H1 (cell line): ENCODE measurements at regions not wholly inside any gene's neighbourhood (a gene's known extent, or its start where the extent isn't known, plus 50 kb on each side); places are given as distances from the start of the nearest gene placed in this dataset.

Experiments
- CTCF ChIA-PET: fragments of 300-600 bp; sonication (Branson Sonifier 250); formaldehyde crosslinking; loops from one replicate; lab custom pipeline; 2021; ENCODE audit not compliant: partially characterized antibody; lab: Charles Lee
- POLR2A ChIA-PET: fragments of 300-600 bp; sonication (Branson Sonifier 250); formaldehyde crosslinking; loops from one replicate; lab custom pipeline; 2021; ENCODE audit warnings: inconsistent platforms; ENCODE audit not compliant: partially characterized antibody; lab: Charles Lee
- DNase-seq, 2 experiments: peaks; one replicate each; pipeline versions ENCODE4 v3.0.0 to v3.0.0-alpha.2; 2010 to 2022; ENCODE audit warnings: low spot score in 2 of 2, low read depth in 1 of 2, mixed read lengths in 1 of 2
- FAIRE-seq: peaks from 2 replicates; lab custom pipeline; 2011; peaks lifted over from hg19 to GRCh38; lab: Jason Lieb, UNC
- H2AFZ ChIP-seq: 2 replicates; pipeline ENCODE4 v1.8.1; 2012; ENCODE audit warnings: low read length, inconsistent platforms
- H2AK5ac ChIP-seq: 2 replicates; pipeline ENCODE4 v1.6.1; 2013; ENCODE audit warnings: low read depth, low read length
- H2BK120ac ChIP-seq: replicated peaks from 2 replicates; pipeline ENCODE3; 2013; ENCODE audit warnings: low read depth, low read length, inconsistent platforms
- H2BK12ac ChIP-seq: 2 replicates; pipeline ENCODE4 v1.6.1; 2013; ENCODE audit warnings: low read depth, low read length
- H2BK15ac ChIP-seq: 2 replicates; pipeline ENCODE4 v1.6.1; 2013; ENCODE audit warnings: low read length
- H2BK20ac ChIP-seq: 2 replicates; pipeline ENCODE4 v1.6.1; 2013; ENCODE audit warnings: low read length
- H2BK5ac ChIP-seq: 2 replicates; pipeline ENCODE4 v1.6.1; 2013; ENCODE audit warnings: low read depth, low read length
- H3K14ac ChIP-seq: 2 replicates; pipeline ENCODE4 v1.6.1; 2013; ENCODE audit warnings: inconsistent platforms; ENCODE audit not compliant: insufficient read length
- H3K18ac ChIP-seq: 2 replicates; pipeline ENCODE4 v1.6.1; 2013; ENCODE audit warnings: low read length; ENCODE audit errors: extremely low read depth
- H3K23ac ChIP-seq: 2 replicates; pipeline ENCODE4 v1.6.1; 2013; ENCODE audit warnings: inconsistent platforms; ENCODE audit not compliant: insufficient read length
- H3K23me2 ChIP-seq: 2 replicates; pipeline ENCODE4 v1.6.1; 2013; ENCODE audit warnings: low read depth, low read length
- H3K27ac ChIP-seq: 2 replicates; pipeline ENCODE4 v1.6.1; 2011; ENCODE audit warnings: low read depth, low read length, inconsistent platforms
- H3K27me3 ChIP-seq, 4 experiments: replicated peaks in 1 of 4; 1 replicate in 1 of 4; 2 replicates in 3 of 4; pipeline versions ENCODE4 v1.6.1 to v1.8.1; 2011 to 2013; ENCODE audit warnings: low read length in 3 of 4, mild to moderate bottlenecking in 3 of 4, inconsistent platforms in 2 of 4, mixed read lengths in 2 of 4, moderate library complexity in 1 of 4; ENCODE audit not compliant: control insufficient read depth in 3 of 4, insufficient read depth in 3 of 4; ENCODE audit errors: extremely low read depth in 1 of 4
- H3K36me3 ChIP-seq, 4 experiments: 2 replicates each; pipeline versions ENCODE4 v1.6.1 to v1.8.1; 2011 to 2013; ENCODE audit warnings: mild to moderate bottlenecking in 4 of 4, low read length in 3 of 4, moderate library complexity in 2 of 4, control low read depth in 1 of 4, inconsistent platforms in 1 of 4; ENCODE audit not compliant: insufficient read depth in 4 of 4, control insufficient read depth in 2 of 4
- H3K4ac ChIP-seq: replicated peaks from 2 replicates; pipeline ENCODE3; 2013; ENCODE audit warnings: low read length, low read depth, mixed read lengths, inconsistent platforms; ENCODE audit not compliant: insufficient read length
- H3K4me1 ChIP-seq, 4 experiments: replicated peaks in 1 of 4; 1 replicate in 1 of 4; 2 replicates in 3 of 4; pipeline versions ENCODE4 v1.6.1 to v1.8.1; 2011 to 2013; ENCODE audit warnings: low read length in 3 of 4, inconsistent platforms in 2 of 4, mixed read lengths in 1 of 4; ENCODE audit not compliant: insufficient read depth in 4 of 4, control insufficient read depth in 3 of 4
- H3K4me2 ChIP-seq, 2 experiments: 2 replicates each; pipeline versions ENCODE4 v1.6.1 to v1.8.1; 2011 to 2013; ENCODE audit warnings: low read depth in 2 of 2, low read length in 2 of 2, control low read depth in 1 of 2, inconsistent platforms in 1 of 2, mild to moderate bottlenecking in 1 of 2; ENCODE audit not compliant: insufficient read depth in 1 of 2
- H3K4me3 ChIP-seq, 4 experiments: fragments of 200-600, 300-600 bp in 1 of 4; sonication (generic), shearing (Covaris generic), sonication (Bioruptor Twin) in 1 of 4; 2 replicates each; pipeline versions ENCODE4 v1.5.1 to v1.8.1; 2011 to 2016; ENCODE audit warnings: low read length in 4 of 4, low read depth in 3 of 4, control low read depth in 2 of 4, inconsistent platforms in 2 of 4, mild to moderate bottlenecking in 2 of 4, mixed read lengths in 1 of 4, moderate library complexity in 1 of 4; ENCODE audit not compliant: insufficient read depth in 2 of 4; ENCODE audit errors: extremely low read depth in 1 of 4
- H3K56ac ChIP-seq: replicated peaks from 2 replicates; pipeline ENCODE3; 2013; ENCODE audit warnings: low read depth, mild to moderate bottlenecking, mixed read lengths, low read length, inconsistent platforms; ENCODE audit not compliant: insufficient read length
- H3K79me1 ChIP-seq: 2 replicates; pipeline ENCODE4 v1.6.1; 2013; ENCODE audit warnings: low read depth, low read length, control low read depth
- H3K79me2 ChIP-seq, 2 experiments: 2 replicates each; pipeline versions ENCODE4 v1.6.1 to v1.8.1; 2012 to 2013; ENCODE audit warnings: low read length in 2 of 2, mild to moderate bottlenecking in 2 of 2, inconsistent platforms in 1 of 2; ENCODE audit not compliant: insufficient read depth in 2 of 2, control insufficient read depth in 1 of 2
- H3K9ac ChIP-seq, 4 experiments: replicated peaks in 1 of 4; 1 replicate in 1 of 4; 2 replicates in 3 of 4; pipeline versions ENCODE4 v1.6.1 to v1.8.1; 2011 to 2013; ENCODE audit warnings: low read depth in 3 of 4, low read length in 3 of 4, control low read depth in 2 of 4, mild to moderate bottlenecking in 2 of 4, moderate library complexity in 2 of 4, inconsistent platforms in 1 of 4; ENCODE audit errors: extremely low read depth in 1 of 4
- H3K9me3 ChIP-seq, 2 experiments: 2 replicates each; pipeline versions ENCODE4 v1.6.1 to v1.8.1; 2012 to 2013; ENCODE audit warnings: mild to moderate bottlenecking in 2 of 2, moderate library complexity in 2 of 2, control low read depth in 1 of 2, inconsistent platforms in 1 of 2, low read depth in 1 of 2, low read length in 1 of 2, mixed read lengths in 1 of 2; ENCODE audit not compliant: insufficient read depth in 2 of 2
- H4K20me1 ChIP-seq, 2 experiments: replicated peaks in 1 of 2; 2 replicates each; pipeline versions ENCODE3 to v1.8.1; 2011 to 2013; ENCODE audit warnings: inconsistent platforms in 2 of 2, low read length in 2 of 2, mild to moderate bottlenecking in 1 of 2; ENCODE audit not compliant: insufficient read depth in 2 of 2, control insufficient read depth in 1 of 2
- H4K5ac ChIP-seq: 2 replicates; pipeline ENCODE4 v1.6.1; 2013; ENCODE audit warnings: low read length, low read depth, mixed read lengths, inconsistent platforms; ENCODE audit not compliant: insufficient read length
- H4K8ac ChIP-seq: 2 replicates; pipeline ENCODE4 v1.8.0; 2013; ENCODE audit warnings: mild to moderate bottlenecking, moderate library complexity, low read length, inconsistent platforms; ENCODE audit not compliant: insufficient read depth; ENCODE audit errors: extremely low read depth
- H4K91ac ChIP-seq: replicated peaks from 2 replicates; pipeline ENCODE3; 2013; ENCODE audit warnings: low read length, mixed read lengths, inconsistent platforms; ENCODE audit not compliant: insufficient read length
- CEBPB ChIP-seq: IDR thresholded peaks from 2 replicates; pipeline ENCODE4 v1.6.1; 2012; ENCODE audit warnings: low read depth, low read length
- GTF2F1 ChIP-seq: IDR thresholded peaks from 2 replicates; pipeline ENCODE4 v1.6.1; 2012; ENCODE audit warnings: low read depth, low read length, improper control_type of control experiment, borderline replicate concordance
- KDM4A ChIP-seq: IDR thresholded peaks from one replicate; pipeline ENCODE4 v1.7.1; 2012; ENCODE audit warnings: low read depth, mild to moderate bottlenecking, moderate library complexity, low read length, inconsistent platforms; ENCODE audit not compliant: severe bottlenecking
- SP2 ChIP-seq: IDR thresholded peaks from 2 replicates; pipeline ENCODE4 v1.6.1; 2012; ENCODE audit warnings: mild to moderate bottlenecking, low read length, inconsistent platforms
- TAF1 ChIP-seq: IDR thresholded peaks from 2 replicates; pipeline ENCODE4 v1.6.1; 2011; ENCODE audit warnings: mild to moderate bottlenecking, low read depth, low read length
- WGBS, 2 experiments: shearing (Covaris generic) in 1 of 2; methylation state at CpG; one replicate each; pipeline versions ENCODE4 v1.1.6 to v1.1.7; 2013 to 2015; ENCODE audit warnings: low lambda C conversion rate in 2 of 2, mixed read lengths in 2 of 2, inconsistent platforms in 1 of 2, low coverage in 1 of 2, missing lambda C conversion rate in 1 of 2; ENCODE audit not compliant: insufficient replicate concordance in 2 of 2, insufficient coverage in 1 of 2, insufficient read length in 1 of 2; ENCODE audit errors: extremely low coverage in 1 of 2, missing lambda C conversion rate in 1 of 2; 5-methylcytosine and 5-hydroxymethylcytosine counted together

- no peaks in the 10 kb centered on the region for H3K9me3 ChIP-seq
- POLR2A ChIA-PET = no interaction called here
- H3K4me2 ChIP-seq = no peak overlapping the region
- H4K20me1 ChIP-seq = no peaks in the 10 kb centered on the region
- H2BK120ac ChIP-seq = no peak overlapping the region
- no peak overlapping the region for H4K5ac ChIP-seq
- no peak overlapping the region for H3K56ac ChIP-seq
- no peak overlapping the region for H2AFZ ChIP-seq
- no peak overlapping the region for H3K27ac ChIP-seq
- no peak overlapping the region for H3K4ac ChIP-seq
- no peak overlapping the region for H2AK5ac ChIP-seq
- H3K18ac ChIP-seq = no peak overlapping the region
- no peaks in the 10 kb centered on the region for H3K79me1 ChIP-seq
- WGBS, 2 experiments = 89% methylated on average over 1 of the region's 1 CpG; no CpG with 5 or more reads in 1 of the 2 experiments
- CTCF ChIA-PET = no interaction called here
- no peaks in the 10 kb centered on the region for H3K27me3 ChIP-seq
- no peaks in the 10 kb centered on the region; a peak in 1 of 8 replicates for H3K36me3 ChIP-seq
- H3K79me2 ChIP-seq = no peaks in the 10 kb centered on the region
- H4K8ac ChIP-seq = no peak overlapping the region
- DNase-seq (no peak), FAIRE-seq (no peak)
- H2BK5ac ChIP-seq = no peak overlapping the region
- H3K9ac ChIP-seq = no peak overlapping the region
- H2BK20ac ChIP-seq = no peak overlapping the region; the same call in 1 of the 2 replicates
- no peaks in the 10 kb centered on the region for H3K23me2 ChIP-seq
- no peak overlapping the region for H3K23ac ChIP-seq
- no peak overlapping the region for H3K14ac ChIP-seq
- peaks cover 0 to 4% (median 0%) of the 10 kb centered on the region in 4 experiments; a peak in 1 of 7 replicates for H3K4me1 ChIP-seq
- no peak overlapping the region for H4K91ac ChIP-seq
- H3K4me3 ChIP-seq = no peak overlapping the region
- H2BK12ac ChIP-seq = no peak overlapping the region
- no peak overlapping the region for H2BK15ac ChIP-seq
- TF ChIP-seq GTF2F1 (no peak), KDM4A (no peak), SP2 (no peak), TAF1 (no peak), CEBPB (peak; percentile 44; the same call in 1 of the 2 replicates)
These were observed 76.9 kb upstream of the NRXN1 start for GRCh38 chr2:51108794-51109193.
